ENCODE measurements at regions not wholly inside any gene's neighbourhood (a gene's known extent, or its start where the extent isn't known, plus 50 kb on each side); places are given as distances from the start of the nearest gene placed in this dataset.
"Not testable (repeated sequence)": the region's sequence is repeated elsewhere in the genome, so short reads cannot be mapped to it uniquely, and the experiment has no call there.

GRCh38 chr15:69707241-69707640 is 254.6 kb downstream of the RPLP1 start:
- not testable (repeated sequence) for TF ChIP-seq POLR2AphosphoS5, POLR2A (IDR thresholded peaks at IDR 0.05; ENCODE audit: low read depth, low read length)
